ENCODE measurements at regions not wholly inside any gene's neighbourhood (a gene's known extent, or its start where the extent isn't known, plus 50 kb on each side); places are given as distances from the start of the nearest gene placed in this dataset.
"Not testable (repeated sequence)": the region's sequence is repeated elsewhere in the genome, so short reads cannot be mapped to it uniquely, and the experiment has no call there.

- TF ChIP-seq, protein P1, sequence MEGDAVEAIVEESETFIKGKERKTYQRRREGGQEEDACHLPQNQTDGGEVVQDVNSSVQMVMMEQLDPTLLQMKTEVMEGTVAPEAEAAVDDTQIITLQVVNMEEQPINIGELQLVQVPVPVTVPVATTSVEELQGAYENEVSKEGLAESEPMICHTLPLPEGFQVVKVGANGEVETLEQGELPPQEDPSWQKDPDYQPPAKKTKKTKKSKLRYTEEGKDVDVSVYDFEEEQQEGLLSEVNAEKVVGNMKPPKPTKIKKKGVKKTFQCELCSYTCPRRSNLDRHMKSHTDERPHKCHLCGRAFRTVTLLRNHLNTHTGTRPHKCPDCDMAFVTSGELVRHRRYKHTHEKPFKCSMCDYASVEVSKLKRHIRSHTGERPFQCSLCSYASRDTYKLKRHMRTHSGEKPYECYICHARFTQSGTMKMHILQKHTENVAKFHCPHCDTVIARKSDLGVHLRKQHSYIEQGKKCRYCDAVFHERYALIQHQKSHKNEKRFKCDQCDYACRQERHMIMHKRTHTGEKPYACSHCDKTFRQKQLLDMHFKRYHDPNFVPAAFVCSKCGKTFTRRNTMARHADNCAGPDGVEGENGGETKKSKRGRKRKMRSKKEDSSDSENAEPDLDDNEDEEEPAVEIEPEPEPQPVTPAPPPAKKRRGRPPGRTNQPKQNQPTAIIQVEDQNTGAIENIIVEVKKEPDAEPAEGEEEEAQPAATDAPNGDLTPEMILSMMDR (conservative IDR thresholded peaks at IDR 0.05; ENCODE audit: low read depth), result no peak
- ChIA-PET POLR2A (ENCODE audit: low non-redundant PET) (no interaction called here), CTCF (interaction anchor here (0.5 to 0.7 kb wide), 3 partner anchors 57 to 1037 kb away, joined by 3 read pairs; no protein-coding TSS in a partner anchor)
- no peak for DNase-seq (ENCODE audit: low spot score)
- no peak overlapping the region for H3K27ac ChIP-seq
Measured at GRCh38 chr3:24686808-24687207, 192.2 kb upstream of the THRB start.

DNA sequence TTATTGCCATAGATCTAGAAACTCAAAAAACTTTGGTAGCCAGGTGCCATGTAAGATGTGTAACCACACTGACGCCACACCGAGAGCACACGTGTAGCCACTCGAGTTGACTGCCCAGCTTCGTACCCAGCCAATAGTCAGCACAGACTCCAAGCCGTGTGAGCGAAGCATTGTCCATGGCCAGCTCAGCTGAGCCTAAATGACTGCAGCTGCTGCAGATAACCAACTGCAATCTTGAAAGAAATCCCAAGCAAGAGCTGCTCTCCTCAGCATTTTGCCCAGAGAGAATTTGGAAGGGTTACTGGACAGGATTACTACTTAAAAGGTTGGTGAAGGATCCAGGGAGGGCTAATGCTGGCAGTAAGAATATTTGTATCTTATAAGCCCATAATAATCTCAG is 193.0 kb upstream of the THRB start:
- ChIA-PET POLR2A (ENCODE audit: low non-redundant PET) (no interaction called here), CTCF (interaction anchor here (0.6 to 0.7 kb wide), 2 partner anchors 418 to 1038 kb away, joined by 3 read pairs; no protein-coding TSS in a partner anchor)
- no peak overlapping the region for H3K27ac ChIP-seq
- DNase-seq (ENCODE audit: low spot score), result no peak
- TF ChIP-seq, protein P1 (conservative IDR thresholded peaks at IDR 0.05; ENCODE audit: low read depth), result no peak

DNA sequence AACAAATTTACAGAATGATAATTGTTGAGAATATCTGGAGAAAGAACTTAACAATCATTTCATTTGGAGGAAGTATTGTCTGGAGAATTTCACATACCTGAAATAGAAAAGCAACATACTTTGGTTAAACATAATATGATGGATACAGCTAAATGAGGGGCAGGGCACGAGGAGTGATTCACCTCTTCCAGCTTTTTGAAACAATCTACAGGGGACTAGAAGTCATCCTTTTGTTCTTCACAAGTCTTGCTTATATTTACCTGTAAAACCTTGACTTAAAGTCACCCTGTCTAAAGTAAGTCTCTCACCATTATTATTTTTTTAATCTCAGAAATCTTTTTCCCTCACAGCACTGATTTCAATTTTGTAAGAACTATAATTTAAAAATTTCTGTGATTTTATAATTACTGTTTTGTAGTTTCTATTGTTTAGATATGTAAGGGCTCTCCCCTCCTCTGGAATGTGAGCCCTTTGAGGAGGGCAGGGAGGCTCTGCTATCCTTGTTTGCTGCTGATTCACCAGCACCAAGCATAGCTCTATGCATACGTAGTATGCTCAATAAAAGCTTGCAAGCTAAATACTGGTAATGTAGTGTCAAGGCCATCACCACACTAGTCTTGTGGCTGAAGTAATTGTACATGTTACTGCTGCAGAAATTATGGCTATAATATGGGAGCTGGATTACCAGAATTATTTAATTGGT is 193.9 kb upstream of the THRB start:
- no peak overlapping the region for H3K27ac ChIP-seq
- CTCF ChIA-PET, result interaction anchor here (0.6 kb wide), 1 partner anchor 484 kb away, joined by 3 read pairs; no protein-coding TSS in a partner anchor

DNA sequence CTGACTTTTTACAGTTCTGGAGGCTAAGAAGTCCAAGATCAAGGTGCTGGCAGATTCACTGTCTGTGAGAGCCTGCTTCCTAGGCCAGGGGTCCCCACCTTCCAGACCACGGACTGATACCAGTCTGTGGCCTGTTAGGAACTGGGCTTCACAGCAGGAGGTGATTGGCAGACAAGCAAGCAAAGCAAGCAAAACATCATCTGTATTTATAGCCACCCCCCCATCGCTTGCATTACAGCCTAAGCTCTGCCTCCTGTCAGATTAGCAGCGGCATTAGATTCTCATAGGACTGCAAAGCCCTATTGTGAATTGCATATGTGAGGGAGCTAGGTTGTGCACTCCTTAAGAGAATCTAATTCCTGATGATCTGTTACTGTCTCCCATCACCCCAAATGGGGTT is 194.7 kb upstream of the THRB start:
- no peak for DNase-seq (ENCODE audit: low spot score)
- POLR2A ChIA-PET (ENCODE audit: low non-redundant PET), result no interaction called here
- no peak overlapping the region for H3K27ac ChIP-seq
- CTCF ChIA-PET, result interaction anchor here (0.6 kb wide), 2 partner anchors 375 to 485 kb away, joined by 3 read pairs; no protein-coding TSS in a partner anchor
- TF ChIP-seq, protein P1 (conservative IDR thresholded peaks at IDR 0.05; ENCODE audit: low read depth), result no peak

More for the DNA sequence above, 193.9 kb upstream of the THRB start:
- no peak for DNase-seq (ENCODE audit: low spot score)
- TF ChIP-seq, protein P1 (conservative IDR thresholded peaks at IDR 0.05; ENCODE audit: low read depth), result no peak
- POLR2A ChIA-PET (ENCODE audit: low non-redundant PET), result no interaction called here

- ChIA-PET CTCF (no interaction called here), POLR2A (ENCODE audit: low non-redundant PET) (no interaction called here)
- no peak overlapping the region for H3K27ac ChIP-seq
- TF ChIP-seq, protein P1 (conservative IDR thresholded peaks at IDR 0.05; ENCODE audit: low read depth), result no peak
- no peak for DNase-seq (ENCODE audit: low spot score)
Measured at GRCh38 chr3:24690777-24691176, 196.1 kb upstream of the THRB start.

DNA sequence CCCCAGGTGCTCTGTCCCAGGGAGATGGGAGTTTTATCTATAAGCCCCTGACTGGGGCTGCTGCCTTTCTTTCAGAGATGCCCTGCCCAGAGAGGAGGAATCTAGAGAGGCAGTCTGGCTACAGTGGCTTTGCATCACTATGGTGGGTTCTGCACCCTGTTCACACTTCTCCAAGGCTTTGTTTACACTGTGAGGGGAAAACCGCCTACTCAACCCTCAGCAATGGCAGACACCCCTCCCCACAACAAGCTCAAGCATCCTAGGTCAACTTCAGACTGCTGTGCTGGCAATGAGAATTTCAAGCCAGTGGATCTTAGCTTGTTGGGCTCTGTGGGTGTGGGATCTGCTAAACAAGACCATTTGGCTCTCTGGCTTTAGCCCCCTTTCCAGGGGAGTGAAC is 204.4 kb upstream of the THRB start:
- CTCF ChIA-PET; DNase-seq (ENCODE audit: low spot score); H3K27ac ChIP-seq; POLR2A ChIA-PET (ENCODE audit: low non-redundant PET): not testable (repeated sequence)

DNA sequence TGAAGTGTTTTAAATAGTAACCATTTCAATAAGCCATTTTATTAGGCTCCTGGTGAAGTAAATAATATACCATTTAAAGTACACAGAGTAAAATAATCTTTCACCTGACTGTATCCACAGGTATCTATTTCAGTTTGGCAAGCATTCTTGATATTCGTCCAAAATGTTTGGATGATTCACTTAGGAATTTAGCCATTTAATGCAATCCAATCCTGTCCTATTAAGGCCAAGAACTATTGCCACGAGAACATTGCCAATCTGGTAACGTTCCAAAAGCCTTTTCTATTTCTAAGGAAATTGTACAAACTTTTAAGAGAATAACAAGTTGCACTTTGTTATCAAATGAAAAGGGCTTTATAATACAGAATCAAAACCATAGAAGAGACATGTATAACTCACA is 209.8 kb upstream of the THRB start:
- H3K27ac ChIP-seq, result no peak overlapping the region
- ChIA-PET CTCF (no interaction called here), POLR2A (ENCODE audit: low non-redundant PET) (no interaction called here)
- peak; percentile 73 for DNase-seq (ENCODE audit: low spot score)
- TF ChIP-seq, protein P1 (conservative IDR thresholded peaks at IDR 0.05; ENCODE audit: low read depth), result no peak

All from RWPE1 (cell line).